H1 (cell line): ENCODE measurements at regions not wholly inside any gene's neighbourhood (a gene's known extent, or its start where the extent isn't known, plus 50 kb on each side); places are given as distances from the start of the nearest gene placed in this dataset.

Experiments used
- CTCF ChIA-PET: fragments of 300-600 bp; sonication (Branson Sonifier 250); formaldehyde crosslinking; loops from one replicate; lab custom pipeline; 2021; ENCODE audit not compliant: partially characterized antibody; lab: Charles Lee
- POLR2A ChIA-PET: fragments of 300-600 bp; sonication (Branson Sonifier 250); formaldehyde crosslinking; loops from one replicate; lab custom pipeline; 2021; ENCODE audit warnings: inconsistent platforms; ENCODE audit not compliant: partially characterized antibody; lab: Charles Lee
- DNase-seq, 2 experiments: peaks; one replicate each; pipeline versions ENCODE4 v3.0.0 to v3.0.0-alpha.2; 2010 to 2022; ENCODE audit warnings: low spot score in 2 of 2, low read depth in 1 of 2, mixed read lengths in 1 of 2
- FAIRE-seq: peaks from 2 replicates; lab custom pipeline; 2011; peaks lifted over from hg19 to GRCh38; lab: Jason Lieb, UNC
- H2AFZ ChIP-seq: 2 replicates; pipeline ENCODE4 v1.8.1; 2012; ENCODE audit warnings: low read length, inconsistent platforms
- H2AK5ac ChIP-seq: 2 replicates; pipeline ENCODE4 v1.6.1; 2013; ENCODE audit warnings: low read depth, low read length
- H2BK120ac ChIP-seq: replicated peaks from 2 replicates; pipeline ENCODE3; 2013; ENCODE audit warnings: low read depth, low read length, inconsistent platforms
- H2BK12ac ChIP-seq: 2 replicates; pipeline ENCODE4 v1.6.1; 2013; ENCODE audit warnings: low read depth, low read length
- H2BK15ac ChIP-seq: 2 replicates; pipeline ENCODE4 v1.6.1; 2013; ENCODE audit warnings: low read length
- H2BK20ac ChIP-seq: 2 replicates; pipeline ENCODE4 v1.6.1; 2013; ENCODE audit warnings: low read length
- H2BK5ac ChIP-seq: 2 replicates; pipeline ENCODE4 v1.6.1; 2013; ENCODE audit warnings: low read depth, low read length
- H3K14ac ChIP-seq: 2 replicates; pipeline ENCODE4 v1.6.1; 2013; ENCODE audit warnings: inconsistent platforms; ENCODE audit not compliant: insufficient read length
- H3K18ac ChIP-seq: 2 replicates; pipeline ENCODE4 v1.6.1; 2013; ENCODE audit warnings: low read length; ENCODE audit errors: extremely low read depth
- H3K23ac ChIP-seq: 2 replicates; pipeline ENCODE4 v1.6.1; 2013; ENCODE audit warnings: inconsistent platforms; ENCODE audit not compliant: insufficient read length
- H3K23me2 ChIP-seq: 2 replicates; pipeline ENCODE4 v1.6.1; 2013; ENCODE audit warnings: low read depth, low read length
- H3K27ac ChIP-seq: 2 replicates; pipeline ENCODE4 v1.6.1; 2011; ENCODE audit warnings: low read depth, low read length, inconsistent platforms
- H3K27me3 ChIP-seq, 4 experiments: replicated peaks in 1 of 4; 1 replicate in 1 of 4; 2 replicates in 3 of 4; pipeline versions ENCODE4 v1.6.1 to v1.8.1; 2011 to 2013; ENCODE audit warnings: low read length in 3 of 4, mild to moderate bottlenecking in 3 of 4, inconsistent platforms in 2 of 4, mixed read lengths in 2 of 4, moderate library complexity in 1 of 4; ENCODE audit not compliant: control insufficient read depth in 3 of 4, insufficient read depth in 3 of 4; ENCODE audit errors: extremely low read depth in 1 of 4
- H3K36me3 ChIP-seq, 4 experiments: 2 replicates each; pipeline versions ENCODE4 v1.6.1 to v1.8.1; 2011 to 2013; ENCODE audit warnings: mild to moderate bottlenecking in 4 of 4, low read length in 3 of 4, moderate library complexity in 2 of 4, control low read depth in 1 of 4, inconsistent platforms in 1 of 4; ENCODE audit not compliant: insufficient read depth in 4 of 4, control insufficient read depth in 2 of 4
- H3K4ac ChIP-seq: replicated peaks from 2 replicates; pipeline ENCODE3; 2013; ENCODE audit warnings: low read length, low read depth, mixed read lengths, inconsistent platforms; ENCODE audit not compliant: insufficient read length
- H3K4me1 ChIP-seq, 4 experiments: replicated peaks in 1 of 4; 1 replicate in 1 of 4; 2 replicates in 3 of 4; pipeline versions ENCODE4 v1.6.1 to v1.8.1; 2011 to 2013; ENCODE audit warnings: low read length in 3 of 4, inconsistent platforms in 2 of 4, mixed read lengths in 1 of 4; ENCODE audit not compliant: insufficient read depth in 4 of 4, control insufficient read depth in 3 of 4
- H3K4me2 ChIP-seq, 2 experiments: 2 replicates each; pipeline versions ENCODE4 v1.6.1 to v1.8.1; 2011 to 2013; ENCODE audit warnings: low read depth in 2 of 2, low read length in 2 of 2, control low read depth in 1 of 2, inconsistent platforms in 1 of 2, mild to moderate bottlenecking in 1 of 2; ENCODE audit not compliant: insufficient read depth in 1 of 2
- H3K4me3 ChIP-seq, 4 experiments: fragments of 200-600, 300-600 bp in 1 of 4; sonication (generic), shearing (Covaris generic), sonication (Bioruptor Twin) in 1 of 4; 2 replicates each; pipeline versions ENCODE4 v1.5.1 to v1.8.1; 2011 to 2016; ENCODE audit warnings: low read length in 4 of 4, low read depth in 3 of 4, control low read depth in 2 of 4, inconsistent platforms in 2 of 4, mild to moderate bottlenecking in 2 of 4, mixed read lengths in 1 of 4, moderate library complexity in 1 of 4; ENCODE audit not compliant: insufficient read depth in 2 of 4; ENCODE audit errors: extremely low read depth in 1 of 4
- H3K56ac ChIP-seq: replicated peaks from 2 replicates; pipeline ENCODE3; 2013; ENCODE audit warnings: low read depth, mild to moderate bottlenecking, mixed read lengths, low read length, inconsistent platforms; ENCODE audit not compliant: insufficient read length
- H3K79me1 ChIP-seq: 2 replicates; pipeline ENCODE4 v1.6.1; 2013; ENCODE audit warnings: low read depth, low read length, control low read depth
- H3K79me2 ChIP-seq, 2 experiments: 2 replicates each; pipeline versions ENCODE4 v1.6.1 to v1.8.1; 2012 to 2013; ENCODE audit warnings: low read length in 2 of 2, mild to moderate bottlenecking in 2 of 2, inconsistent platforms in 1 of 2; ENCODE audit not compliant: insufficient read depth in 2 of 2, control insufficient read depth in 1 of 2
- H3K9ac ChIP-seq, 4 experiments: replicated peaks in 1 of 4; 1 replicate in 1 of 4; 2 replicates in 3 of 4; pipeline versions ENCODE4 v1.6.1 to v1.8.1; 2011 to 2013; ENCODE audit warnings: low read depth in 3 of 4, low read length in 3 of 4, control low read depth in 2 of 4, mild to moderate bottlenecking in 2 of 4, moderate library complexity in 2 of 4, inconsistent platforms in 1 of 4; ENCODE audit errors: extremely low read depth in 1 of 4
- H3K9me3 ChIP-seq, 2 experiments: 2 replicates each; pipeline versions ENCODE4 v1.6.1 to v1.8.1; 2012 to 2013; ENCODE audit warnings: mild to moderate bottlenecking in 2 of 2, moderate library complexity in 2 of 2, control low read depth in 1 of 2, inconsistent platforms in 1 of 2, low read depth in 1 of 2, low read length in 1 of 2, mixed read lengths in 1 of 2; ENCODE audit not compliant: insufficient read depth in 2 of 2
- H4K20me1 ChIP-seq, 2 experiments: replicated peaks in 1 of 2; 2 replicates each; pipeline versions ENCODE3 to v1.8.1; 2011 to 2013; ENCODE audit warnings: inconsistent platforms in 2 of 2, low read length in 2 of 2, mild to moderate bottlenecking in 1 of 2; ENCODE audit not compliant: insufficient read depth in 2 of 2, control insufficient read depth in 1 of 2
- H4K5ac ChIP-seq: 2 replicates; pipeline ENCODE4 v1.6.1; 2013; ENCODE audit warnings: low read length, low read depth, mixed read lengths, inconsistent platforms; ENCODE audit not compliant: insufficient read length
- H4K8ac ChIP-seq: 2 replicates; pipeline ENCODE4 v1.8.0; 2013; ENCODE audit warnings: mild to moderate bottlenecking, moderate library complexity, low read length, inconsistent platforms; ENCODE audit not compliant: insufficient read depth; ENCODE audit errors: extremely low read depth
- H4K91ac ChIP-seq: replicated peaks from 2 replicates; pipeline ENCODE3; 2013; ENCODE audit warnings: low read length, mixed read lengths, inconsistent platforms; ENCODE audit not compliant: insufficient read length
- KDM4A ChIP-seq: IDR thresholded peaks from one replicate; pipeline ENCODE4 v1.7.1; 2012; ENCODE audit warnings: low read depth, mild to moderate bottlenecking, moderate library complexity, low read length, inconsistent platforms; ENCODE audit not compliant: severe bottlenecking
- MAX ChIP-seq: IDR thresholded peaks from 2 replicates; pipeline ENCODE4 v1.6.1; 2012; ENCODE audit warnings: inconsistent platforms
- PHF8 ChIP-seq: fragments of 200-600 bp; sonication (generic); conservative IDR thresholded peaks from 2 replicates; pipeline ENCODE4 v1.7.1; 2012; ENCODE audit warnings: low read depth, mild to moderate bottlenecking, inconsistent platforms, low read length, moderate library complexity
- POLR2AphosphoS5 ChIP-seq: IDR thresholded peaks from 2 replicates; pipeline ENCODE4 v1.6.1; 2011; ENCODE audit warnings: low read depth, low read length
- RBBP5 ChIP-seq: IDR thresholded peaks from 2 replicates; pipeline ENCODE4 v1.7.1; 2012; ENCODE audit warnings: low read depth, mild to moderate bottlenecking, inconsistent platforms, low read length, moderate library complexity, borderline replicate concordance
- RXRA ChIP-seq: IDR thresholded peaks from 2 replicates; pipeline ENCODE4 v1.6.1; 2011; ENCODE audit warnings: low read depth, mild to moderate bottlenecking, low read length, moderate library complexity; ENCODE audit not compliant: insufficient read depth
- SAP30 ChIP-seq: fragments of 300-600 bp; sonication (generic); IDR thresholded peaks from 2 replicates; pipeline ENCODE4 v1.7.1; 2012; ENCODE audit warnings: low read length, moderate library complexity, mild to moderate bottlenecking, inconsistent platforms; ENCODE audit not compliant: insufficient read depth, insufficient replicate concordance
- SIRT6 ChIP-seq: IDR thresholded peaks from one replicate; pipeline ENCODE4 v1.7.1; 2012; ENCODE audit warnings: low read length, inconsistent platforms
- SRF ChIP-seq: IDR thresholded peaks from 2 replicates; pipeline ENCODE4 v1.6.1; 2011; ENCODE audit warnings: mild to moderate bottlenecking, low read depth, low read length, moderate library complexity
- SUZ12 ChIP-seq: fragments of 200-600 bp; sonication (generic); IDR thresholded peaks from 2 replicates; pipeline ENCODE4 v1.6.1; 2012; ENCODE audit warnings: mild to moderate bottlenecking, inconsistent platforms, low read length, moderate library complexity, mixed read lengths
- TAF1 ChIP-seq: IDR thresholded peaks from 2 replicates; pipeline ENCODE4 v1.6.1; 2011; ENCODE audit warnings: mild to moderate bottlenecking, low read depth, low read length
- TEAD4 ChIP-seq: IDR thresholded peaks from 2 replicates; pipeline ENCODE4 v1.6.1; 2012; ENCODE audit warnings: low read depth, low read length, inconsistent platforms, mixed read lengths
- USF2 ChIP-seq: IDR thresholded peaks from 2 replicates; pipeline ENCODE4 v1.6.1; 2011; ENCODE audit warnings: low read length, improper control_type of control experiment
- YY1 ChIP-seq: IDR thresholded peaks from 2 replicates; pipeline ENCODE4 v1.6.1; 2011; ENCODE audit warnings: low read depth, mild to moderate bottlenecking, low read length
- WGBS, 2 experiments: shearing (Covaris generic) in 1 of 2; methylation state at CpG; one replicate each; pipeline versions ENCODE4 v1.1.6 to v1.1.7; 2013 to 2015; ENCODE audit warnings: low lambda C conversion rate in 2 of 2, mixed read lengths in 2 of 2, inconsistent platforms in 1 of 2, low coverage in 1 of 2, missing lambda C conversion rate in 1 of 2; ENCODE audit not compliant: insufficient replicate concordance in 2 of 2, insufficient coverage in 1 of 2, insufficient read length in 1 of 2; ENCODE audit errors: extremely low coverage in 1 of 2, missing lambda C conversion rate in 1 of 2; 5-methylcytosine and 5-hydroxymethylcytosine counted together

- no peak overlapping the region for H2AFZ ChIP-seq
- TF ChIP-seq KDM4A (no peak), USF2 (no peak), RBBP5 (no peak), TAF1 (no peak), TEAD4 (no peak), RXRA (no peak), SIRT6 (no peak), YY1 (no peak), SUZ12 (no peak), SAP30 (no peak), SRF (no peak), POLR2AphosphoS5 (no peak), MAX (no peak), PHF8 (no peak)
These were observed 112.4 kb upstream of the RREB1 start for GRCh38 chr6:6995328-6995727.

More at GRCh38 chr6:6995328-6995727, 112.4 kb upstream of the RREB1 start:
- Histone ChIP-seq H3K56ac (no peak overlapping the region), H3K27ac (no peak overlapping the region), H2BK15ac (no peak overlapping the region), H3K9me3 (no peaks in the 10 kb centered on the region), H4K5ac (no peak overlapping the region), H3K4me1 (peaks cover 0 to 5% (median 0%) of the 10 kb centered on the region in 4 experiments; a peak in 2 of 7 replicates), H3K14ac (no peak overlapping the region), H2BK20ac (no peak overlapping the region), H3K4ac (no peak overlapping the region), H4K91ac (no peak overlapping the region), H2AK5ac (no peak overlapping the region), H2BK120ac (no peak overlapping the region), H4K8ac (no peak overlapping the region), H3K23ac (no peak overlapping the region), H4K20me1 (no peaks in the 10 kb centered on the region), H2BK5ac (no peak overlapping the region), H3K27me3 (no peaks in the 10 kb centered on the region), H3K23me2 (no peaks in the 10 kb centered on the region), H3K18ac (no peak overlapping the region), H3K4me2 (no peak overlapping the region), H3K79me1 (no peaks in the 10 kb centered on the region), H3K36me3 (no peaks in the 10 kb centered on the region), H3K79me2 (no peaks in the 10 kb centered on the region), H3K4me3 (no peak overlapping the region), H2BK12ac (no peak overlapping the region), H3K9ac (no peak overlapping the region)
- no peak for DNase-seq
- ChIA-PET POLR2A (interaction anchor here (0.6 kb wide), 1 partner anchor 9 kb away, joined by 3 read pairs; no protein-coding TSS in a partner anchor), CTCF (interaction anchor here (0.6 to 1.1 kb wide), 3 partner anchors 10 to 285 kb away, joined by 3 to 4 read pairs (median 3); no protein-coding TSS in a partner anchor)
- 76% methylated on average over 1 of the region's 1 CpG; no CpG with 5 or more reads in 1 of the 2 experiments for WGBS, 2 experiments
- FAIRE-seq = no peak
